Peyer's patch (tissue), 4 donors: ENCODE measurements at regions not wholly inside any gene's neighbourhood (a gene's known extent, or its start where the extent isn't known, plus 50 kb on each side); places are given as distances from the start of the nearest gene placed in this dataset.

Experiments
- DNase-seq, 3 donors: peaks; one replicate each; pipeline ENCODE4 v3.0.0-alpha.2; 2017 to 2019
- H3K27ac ChIP-seq, 4 donors: fragments of 200-600 bp; sonication (generic); one replicate each; pipeline ENCODE4 v1.5.1; 2016 to 2019
- H3K27me3 ChIP-seq, 2 donors: fragments of 200-600 bp; sonication (generic); one replicate each; pipeline ENCODE4 v1.5.1; 2019
- H3K36me3 ChIP-seq, 3 donors: fragments of 200-600 bp; sonication (generic); one replicate each; pipeline ENCODE4 v1.5.1; 2016 to 2019
- H3K4me1 ChIP-seq, 4 donors: fragments of 200-600 bp; sonication (generic); one replicate each; pipeline ENCODE4 v1.5.1; 2016 to 2019
- H3K4me3 ChIP-seq, 4 donors: fragments of 200-600 bp; sonication (generic); 1 replicate in 3 of 4; 2 replicates in 1 of 4; pipeline ENCODE4 v1.5.1; 2016 to 2019; ENCODE audit warnings: mild to moderate bottlenecking in 1 of 4
- H3K9me3 ChIP-seq, 4 donors: fragments of 200-600 bp; sonication (generic); one replicate each; pipeline ENCODE4 v1.5.1; 2016 to 2019; ENCODE audit warnings: mild to moderate bottlenecking in 1 of 4
- POLR2A ChIP-seq, 2 donors: fragments of 450-650 bp; IDR thresholded peaks; one replicate each; pipeline ENCODE4 v1.5.1; 2017; ENCODE audit warnings: antibody characterized with exemption in 2 of 2, mild to moderate bottlenecking in 2 of 2, moderate library complexity in 2 of 2
- TF ChIP-seq, protein P1 (sequence below), 6 experiments: fragments of 450-650 bp in 4 of 6; fragments of 200-600 bp in 2 of 6; sonication (generic) in 1 of 6; IDR thresholded peaks; one replicate each; pipeline ENCODE4 v1.5.1; 2017 to 2019; ENCODE audit warnings: antibody characterized with exemption in 6 of 6, mild to moderate bottlenecking in 3 of 6, moderate library complexity in 1 of 6

- H3K4me1 ChIP-seq: no peaks in the 10 kb centered on the region
- H3K27ac ChIP-seq: no peak overlapping the region
- no peaks in the 10 kb centered on the region for H3K36me3 ChIP-seq
- no peak for DNase-seq
- no peaks in the 10 kb centered on the region for H3K27me3 ChIP-seq
- no peak overlapping the region for H3K4me3 ChIP-seq
- no peaks in the 10 kb centered on the region for H3K9me3 ChIP-seq
- no peak for TF ChIP-seq POLR2A (IDR thresholded peaks at IDR 0.05)
- TF ChIP-seq, protein P1, sequence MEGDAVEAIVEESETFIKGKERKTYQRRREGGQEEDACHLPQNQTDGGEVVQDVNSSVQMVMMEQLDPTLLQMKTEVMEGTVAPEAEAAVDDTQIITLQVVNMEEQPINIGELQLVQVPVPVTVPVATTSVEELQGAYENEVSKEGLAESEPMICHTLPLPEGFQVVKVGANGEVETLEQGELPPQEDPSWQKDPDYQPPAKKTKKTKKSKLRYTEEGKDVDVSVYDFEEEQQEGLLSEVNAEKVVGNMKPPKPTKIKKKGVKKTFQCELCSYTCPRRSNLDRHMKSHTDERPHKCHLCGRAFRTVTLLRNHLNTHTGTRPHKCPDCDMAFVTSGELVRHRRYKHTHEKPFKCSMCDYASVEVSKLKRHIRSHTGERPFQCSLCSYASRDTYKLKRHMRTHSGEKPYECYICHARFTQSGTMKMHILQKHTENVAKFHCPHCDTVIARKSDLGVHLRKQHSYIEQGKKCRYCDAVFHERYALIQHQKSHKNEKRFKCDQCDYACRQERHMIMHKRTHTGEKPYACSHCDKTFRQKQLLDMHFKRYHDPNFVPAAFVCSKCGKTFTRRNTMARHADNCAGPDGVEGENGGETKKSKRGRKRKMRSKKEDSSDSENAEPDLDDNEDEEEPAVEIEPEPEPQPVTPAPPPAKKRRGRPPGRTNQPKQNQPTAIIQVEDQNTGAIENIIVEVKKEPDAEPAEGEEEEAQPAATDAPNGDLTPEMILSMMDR (IDR thresholded peaks at IDR 0.05): peak in 1 of 6 experiments; percentile 7
Observed at GRCh38 chr2:76050196-76050595, 339.5 kb upstream of the GCFC2 start.

- no peak overlapping the region for H3K27ac ChIP-seq
- no peak for DNase-seq
- no peaks in the 10 kb centered on the region for H3K9me3 ChIP-seq
- H3K36me3 ChIP-seq: no peaks in the 10 kb centered on the region
- H3K27me3 ChIP-seq: no peaks in the 10 kb centered on the region
- no peak overlapping the region for H3K4me3 ChIP-seq
- TF ChIP-seq POLR2A (IDR thresholded peaks at IDR 0.05): no peak
- TF ChIP-seq, protein P1 (IDR thresholded peaks at IDR 0.05): no peak
- H3K4me1 ChIP-seq: no peaks in the 10 kb centered on the region
Observed at GRCh38 chr2:76044701-76045100, 334.0 kb upstream of the GCFC2 start.

- no peak for DNase-seq
- Histone ChIP-seq H3K27me3 (no peaks in the 10 kb centered on the region), H3K4me1 (no peaks in the 10 kb centered on the region), H3K4me3 (no peak overlapping the region), H3K9me3 (no peaks in the 10 kb centered on the region), H3K36me3 (no peaks in the 10 kb centered on the region), H3K27ac (no peak overlapping the region)
- TF ChIP-seq, protein P1 (IDR thresholded peaks at IDR 0.05): no peak
- no peak for TF ChIP-seq POLR2A (IDR thresholded peaks at IDR 0.05)
Observed at GRCh38 chr2:76039505-76039904, 328.8 kb upstream of the GCFC2 start.

- H3K27ac ChIP-seq: no peak overlapping the region
- no peaks in the 10 kb centered on the region for H3K27me3 ChIP-seq
- no peak overlapping the region for H3K4me3 ChIP-seq
- no peaks in the 10 kb centered on the region for H3K4me1 ChIP-seq
- TF ChIP-seq, protein P1 (IDR thresholded peaks at IDR 0.05): no peak
- no peak for TF ChIP-seq POLR2A (IDR thresholded peaks at IDR 0.05)
- no peaks in the 10 kb centered on the region for H3K9me3 ChIP-seq
- no peaks in the 10 kb centered on the region for H3K36me3 ChIP-seq
- DNase-seq: no peak
Observed at GRCh38 chr2:76027761-76028160, 317.0 kb upstream of the GCFC2 start.

DNA sequence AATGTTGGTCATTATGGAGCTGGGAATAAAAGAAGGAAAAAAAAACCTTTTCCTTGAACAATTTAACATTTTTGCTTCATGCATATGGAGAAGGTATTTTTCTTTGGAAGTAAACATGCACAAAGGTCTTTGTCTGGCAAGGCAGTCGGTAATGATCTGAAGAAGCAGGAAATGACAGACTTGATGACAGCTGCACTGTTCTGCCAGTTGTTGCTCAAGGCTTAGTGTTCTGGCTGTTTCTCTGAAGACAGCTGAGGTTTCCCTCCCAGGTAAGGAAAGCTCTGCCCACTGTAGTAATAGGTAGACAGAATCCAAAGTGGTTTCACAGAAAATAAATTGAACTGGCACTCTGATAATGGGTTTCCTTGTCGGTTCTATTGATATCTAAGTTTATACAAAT, 308.4 kb upstream of the GCFC2 start:
- no peaks in the 10 kb centered on the region for H3K27me3 ChIP-seq
- H3K4me3 ChIP-seq: no peak overlapping the region
- H3K4me1 ChIP-seq: no peaks in the 10 kb centered on the region
- no peak overlapping the region for H3K27ac ChIP-seq
- no peak for TF ChIP-seq POLR2A (IDR thresholded peaks at IDR 0.05)
- TF ChIP-seq, protein P1 (IDR thresholded peaks at IDR 0.05): no peak
- H3K9me3 ChIP-seq: peaks cover 0 to 3% (median 0%) of the 10 kb centered on the region in 4 donors
- H3K36me3 ChIP-seq: no peaks in the 10 kb centered on the region
- no peak for DNase-seq

GRCh38 chr2:76009484-76009883, 298.8 kb upstream of the GCFC2 start:
- no peak for DNase-seq
- Histone ChIP-seq H3K9me3 (no peaks in the 10 kb centered on the region), H3K27ac (no peak overlapping the region)

More at GRCh38 chr2:76009484-76009883, 298.8 kb upstream of the GCFC2 start:
- H3K27me3 ChIP-seq: no peaks in the 10 kb centered on the region
- H3K4me1 ChIP-seq: no peaks in the 10 kb centered on the region
- no peak overlapping the region for H3K4me3 ChIP-seq
- TF ChIP-seq POLR2A (IDR thresholded peaks at IDR 0.05): no peak
- TF ChIP-seq, protein P1 (IDR thresholded peaks at IDR 0.05): no peak
- H3K36me3 ChIP-seq: no peaks in the 10 kb centered on the region
